Breast epithelium (tissue), 4 donors: ENCODE measurements at regions not wholly inside any gene's neighbourhood (a gene's known extent, or its start where the extent isn't known, plus 50 kb on each side); places are given as distances from the start of the nearest gene placed in this dataset.

ENCODE experiments used
- DNase-seq, 2 donors: peaks; one replicate each; pipeline ENCODE4 v3.0.0-alpha.2; 2019; ENCODE audit warnings: low spot score in 2 of 2
- H3K27ac ChIP-seq, 2 donors: fragments of 200-600 bp; sonication (generic) in 1 of 2; one replicate each; pipeline ENCODE4 v1.5.1; 2016 to 2019; ENCODE audit warnings: mild to moderate bottlenecking in 1 of 2
- H3K27me3 ChIP-seq, 2 donors: fragments of 200-600 bp; sonication (generic) in 1 of 2; one replicate each; pipeline versions ENCODE4 v1.5.1 to v1.6.0; 2017 to 2019; ENCODE audit warnings: control low read depth in 1 of 2, mild to moderate bottlenecking in 1 of 2
- H3K36me3 ChIP-seq: fragments of 200-600 bp; one replicate; pipeline ENCODE4 v1.5.1; 2019
- H3K4me1 ChIP-seq, 2 donors: fragments of 200-600 bp; sonication (generic); one replicate each; pipeline ENCODE4 v1.5.1; 2016 to 2019; ENCODE audit warnings: control low read depth in 1 of 2
- H3K4me3 ChIP-seq, 3 donors: fragments of 200-600 bp; sonication (generic); 1 replicate in 2 of 3; 2 replicates in 1 of 3; pipeline ENCODE4 v1.5.1; 2016 to 2019; ENCODE audit warnings: mild to moderate bottlenecking in 3 of 3, moderate library complexity in 2 of 3
- H3K9me3 ChIP-seq, 2 donors: fragments of 200-600 bp; sonication (generic) in 1 of 2; one replicate each; pipeline ENCODE4 v1.5.1; 2016 to 2019; ENCODE audit warnings: control low read depth in 1 of 2
- CTCF ChIP-seq, 3 donors: fragments of 450-650 bp; IDR thresholded peaks; one replicate each; pipeline ENCODE4 v1.5.1; 2016 to 2017; ENCODE audit warnings: antibody characterized with exemption in 3 of 3, mild to moderate bottlenecking in 3 of 3, moderate library complexity in 3 of 3
- POLR2A ChIP-seq: fragments of 450-650 bp; IDR thresholded peaks from one replicate; pipeline ENCODE4 v1.6.1; 2016; ENCODE audit warnings: antibody characterized with exemption, mild to moderate bottlenecking, moderate library complexity
- POLR2AphosphoS5 ChIP-seq, 3 donors: sonication (generic); formaldehyde crosslinking; IDR thresholded peaks; one replicate each; pipeline ENCODE4 v1.6.1; 2017; ENCODE audit warnings: antibody characterized with exemption in 3 of 3
- intact Hi-C: fragments of 100-400 bp; cut with DNase I; formaldehyde crosslinking; loops from one replicate; pipeline ENCODE4 v1.15.1; 2023; ENCODE audit warnings: low total_unique reads

- intact Hi-C loops = no loop called here
- H3K27me3 ChIP-seq = no peaks in the 10 kb centered on the region
- no peaks in the 10 kb centered on the region for H3K4me1 ChIP-seq
- H3K9me3 ChIP-seq = peaks cover 4 to 10% of the 10 kb centered on the region in 2 donors
- H3K27ac ChIP-seq = no peak overlapping the region
- no peak for DNase-seq
- TF ChIP-seq POLR2A (no peak), CTCF (IDR thresholded peaks at IDR 0.05) (no peak), POLR2AphosphoS5 (IDR thresholded peaks at IDR 0.05) (no peak)
- H3K4me3 ChIP-seq = no peak overlapping the region
- H3K36me3 ChIP-seq = no peaks in the 10 kb centered on the region
Observed at GRCh38 chr4:144799486-144799885, 153.5 kb downstream of the HHIP start.

- Histone ChIP-seq H3K4me3 (no peak overlapping the region), H3K4me1 (no peaks in the 10 kb centered on the region), H3K36me3 (no peaks in the 10 kb centered on the region), H3K27me3 (no peaks in the 10 kb centered on the region), H3K27ac (no peak overlapping the region), H3K9me3 (peaks cover 8 to 17% of the 10 kb centered on the region in 2 donors)
- TF ChIP-seq CTCF (IDR thresholded peaks at IDR 0.05) (no peak), POLR2A (no peak), POLR2AphosphoS5 (IDR thresholded peaks at IDR 0.05) (no peak)
- DNase-seq = no peak
- intact Hi-C loops = no loop called here
Observed at GRCh38 chr4:144801731-144802130, 155.8 kb downstream of the HHIP start.

- H3K27ac ChIP-seq = no peak overlapping the region
- H3K9me3 ChIP-seq = peaks cover 17 to 35% of the 10 kb centered on the region in 2 donors
- TF ChIP-seq CTCF (IDR thresholded peaks at IDR 0.05) = no peak
- TF ChIP-seq POLR2AphosphoS5 (IDR thresholded peaks at IDR 0.05) = no peak
- no peak for TF ChIP-seq POLR2A
- no peaks in the 10 kb centered on the region for H3K36me3 ChIP-seq
- DNase-seq = no peak
- no peak overlapping the region for H3K4me3 ChIP-seq
- no peaks in the 10 kb centered on the region for H3K4me1 ChIP-seq
- intact Hi-C loops = no loop called here
- no peaks in the 10 kb centered on the region for H3K27me3 ChIP-seq
Observed at GRCh38 chr4:144808034-144808433, 162.1 kb downstream of the HHIP start.

GRCh38 chr4:144809056-144809640 lies 163.2 kb downstream of the HHIP start:
- H3K4me1 ChIP-seq = no peaks in the 10 kb centered on the region
- intact Hi-C loops = no loop called here
- H3K27me3 ChIP-seq = no peaks in the 10 kb centered on the region
- no peak for TF ChIP-seq POLR2A
- no peak for TF ChIP-seq POLR2AphosphoS5 (IDR thresholded peaks at IDR 0.05)
- no peak for TF ChIP-seq CTCF (IDR thresholded peaks at IDR 0.05)
- H3K36me3 ChIP-seq = no peaks in the 10 kb centered on the region
- no peak overlapping the region for H3K4me3 ChIP-seq
- no peak for DNase-seq
- H3K9me3 ChIP-seq = peaks cover 17 to 34% of the 10 kb centered on the region in 2 donors
- H3K27ac ChIP-seq = no peak overlapping the region

GRCh38 chr4:144816668-144817067 lies 170.7 kb downstream of the HHIP start:
- Histone ChIP-seq H3K4me1 (no peaks in the 10 kb centered on the region), H3K4me3 (no peak overlapping the region), H3K27me3 (no peaks in the 10 kb centered on the region), H3K9me3 (no peaks in the 10 kb centered on the region), H3K27ac (no peak overlapping the region), H3K36me3 (no peaks in the 10 kb centered on the region)
- intact Hi-C loops = no loop called here
- no peak for DNase-seq
- TF ChIP-seq POLR2AphosphoS5 (IDR thresholded peaks at IDR 0.05) (no peak), POLR2A (no peak), CTCF (IDR thresholded peaks at IDR 0.05) (no peak)
